Mammary epithelial cell (primary cell): ENCODE measurements at regions not wholly inside any gene's neighbourhood (a gene's known extent, or its start where the extent isn't known, plus 50 kb on each side); places are given as distances from the start of the nearest gene placed in this dataset.

ENCODE experiments used
- CTCF ChIP-seq, 2 donors: IDR thresholded peaks in 1 of 2; conservative IDR thresholded peaks in 1 of 2; 2 replicates each; pipeline ENCODE4 v1.5.1; 2011 to 2012; ENCODE audit warnings: inconsistent platforms in 2 of 2, low read length in 2 of 2, mild to moderate bottlenecking in 2 of 2, control low read depth in 1 of 2, low read depth in 1 of 2; ENCODE audit not compliant: insufficient read depth in 1 of 2; ENCODE audit errors: extremely low read depth in 1 of 2
- EZH2 ChIP-seq: IDR thresholded peaks from 2 replicates; pipeline ENCODE4 v1.6.1; 2012; ENCODE audit warnings: low read length, inconsistent platforms, borderline replicate concordance

DNA sequence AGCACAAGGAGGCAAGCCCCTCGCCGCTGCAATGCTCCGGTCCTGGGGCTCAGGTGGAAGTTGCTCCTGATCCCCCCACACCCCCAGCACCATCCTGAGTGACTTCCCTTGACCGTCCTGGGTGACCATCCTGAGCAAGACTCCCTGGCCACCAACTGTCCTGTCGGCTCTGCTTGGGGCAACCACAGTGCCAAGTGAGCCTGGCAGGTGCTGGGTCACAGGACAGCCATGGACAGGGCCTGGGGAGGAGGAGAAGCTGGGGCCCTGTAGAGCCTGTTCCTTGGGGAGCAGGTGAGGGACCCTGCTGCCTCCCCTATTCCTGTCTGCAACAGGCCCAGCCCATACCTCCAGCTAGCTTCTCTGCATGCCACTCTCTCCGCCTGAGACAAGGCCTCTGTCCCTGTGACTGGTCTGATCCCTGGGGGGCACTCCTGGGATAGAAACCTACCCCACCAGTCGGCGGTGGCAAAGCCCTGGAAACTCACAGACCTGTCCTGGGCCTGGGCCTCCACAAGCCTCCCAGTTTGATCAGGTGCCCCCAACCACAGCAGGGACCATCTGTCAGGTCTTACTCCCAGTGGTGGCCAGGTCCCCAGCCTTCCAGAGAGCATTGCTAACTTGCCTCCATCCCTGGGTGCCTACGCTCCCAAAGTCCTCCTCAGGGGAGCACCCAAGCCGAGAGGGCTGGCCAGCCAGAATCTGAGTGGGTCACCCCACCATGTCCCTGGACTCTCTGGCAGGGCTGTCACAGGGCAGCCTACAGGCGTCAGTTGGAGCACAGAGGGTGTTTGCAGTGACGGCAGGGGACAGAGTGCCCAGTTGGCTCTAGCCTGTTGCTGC is 68.7 kb upstream of the WNT7B start:
- TF ChIP-seq CTCF (conservative IDR thresholded peaks at IDR 0.05 in 1 of 2, IDR thresholded peaks at IDR 0.05 in 1 of 2; ENCODE audit: extremely low read depth in 1 of 2, insufficient read depth in 1 of 2, low read depth in 1 of 2, low read length in 2 of 2) (no peak), EZH2 (no peak)
